GM20431 (cell line): ENCODE measurements at regions not wholly inside any gene's neighbourhood (a gene's known extent, or its start where the extent isn't known, plus 50 kb on each side); places are given as distances from the start of the nearest gene placed in this dataset.

Experiments
- in situ Hi-C: fragments of 300-500 bp; cut with MseI, MboI; formaldehyde crosslinking; loops from one replicate; pipeline ENCODE4 v1.15.0; 2020; ENCODE audit warnings: low sequenced_read_pairs; ENCODE audit not compliant: unreplicated experiment

DNA sequence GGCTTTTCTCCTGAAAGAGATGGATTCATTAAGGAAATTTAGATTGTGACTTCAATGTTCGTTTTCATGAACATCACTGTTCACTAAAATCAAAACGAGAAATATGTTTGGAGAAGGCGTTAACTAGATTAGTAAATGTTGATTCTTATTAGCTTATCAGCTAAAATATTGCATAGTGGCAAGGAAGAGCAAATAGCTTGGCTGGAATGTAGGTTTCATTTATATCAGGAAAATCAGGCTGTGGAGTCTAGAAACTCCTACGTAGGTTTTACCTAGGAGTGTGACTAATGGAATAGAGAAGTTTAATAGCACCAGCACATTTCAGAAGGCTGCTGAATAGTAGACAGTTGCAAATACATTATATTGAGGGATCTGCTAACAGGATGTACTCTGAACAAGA is 344.9 kb downstream of the LIG4 start:
- in situ Hi-C loops = no loop called here

DNA sequence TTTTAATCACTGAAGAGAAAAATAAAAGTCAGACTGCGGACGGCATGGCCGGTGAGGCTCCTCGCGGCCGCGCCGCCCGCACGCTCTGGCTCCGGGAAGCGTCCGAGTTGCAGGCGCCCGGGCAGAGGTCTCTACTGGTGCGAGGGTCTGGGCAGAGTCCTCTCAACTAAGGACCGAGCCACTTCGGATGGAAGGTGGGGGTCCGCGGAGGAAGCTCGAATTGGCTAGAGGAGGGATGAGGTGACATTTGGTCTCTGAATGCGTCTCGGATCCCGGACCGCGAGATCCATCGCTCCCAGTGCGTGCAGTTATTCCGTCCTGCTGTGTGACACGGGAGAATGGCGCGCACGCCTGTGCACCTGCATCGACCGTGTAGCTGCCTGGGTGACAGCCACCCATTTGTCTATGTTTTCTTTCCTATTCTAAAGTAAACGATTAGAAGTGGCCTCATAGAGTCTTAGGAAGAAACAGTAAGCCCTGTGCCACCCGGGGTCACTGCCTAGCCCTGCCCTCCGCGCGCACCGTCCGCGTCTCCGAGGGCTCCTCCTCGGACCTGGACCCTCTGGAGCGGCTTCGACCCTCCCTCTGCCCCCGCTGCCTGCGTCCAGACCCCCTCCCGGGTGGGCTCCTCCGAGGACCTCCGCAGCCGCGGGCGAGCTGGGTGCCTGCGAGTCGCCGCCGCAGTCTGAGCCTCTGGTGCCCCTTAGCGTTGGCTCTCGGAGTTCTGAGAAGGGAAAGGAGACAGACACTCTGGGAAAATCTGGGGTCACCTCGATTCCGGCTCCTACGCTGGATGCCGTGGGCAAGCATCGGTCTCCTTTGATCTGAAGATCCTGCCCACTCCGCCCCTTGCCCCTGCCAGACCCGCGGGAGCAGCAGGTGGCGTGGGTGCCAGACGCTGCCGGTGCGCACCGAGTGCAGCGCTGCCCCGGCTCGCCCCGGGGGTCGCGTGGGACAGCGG is 347.4 kb downstream of the LIG4 start:
- in situ Hi-C loops = no loop called here

DNA sequence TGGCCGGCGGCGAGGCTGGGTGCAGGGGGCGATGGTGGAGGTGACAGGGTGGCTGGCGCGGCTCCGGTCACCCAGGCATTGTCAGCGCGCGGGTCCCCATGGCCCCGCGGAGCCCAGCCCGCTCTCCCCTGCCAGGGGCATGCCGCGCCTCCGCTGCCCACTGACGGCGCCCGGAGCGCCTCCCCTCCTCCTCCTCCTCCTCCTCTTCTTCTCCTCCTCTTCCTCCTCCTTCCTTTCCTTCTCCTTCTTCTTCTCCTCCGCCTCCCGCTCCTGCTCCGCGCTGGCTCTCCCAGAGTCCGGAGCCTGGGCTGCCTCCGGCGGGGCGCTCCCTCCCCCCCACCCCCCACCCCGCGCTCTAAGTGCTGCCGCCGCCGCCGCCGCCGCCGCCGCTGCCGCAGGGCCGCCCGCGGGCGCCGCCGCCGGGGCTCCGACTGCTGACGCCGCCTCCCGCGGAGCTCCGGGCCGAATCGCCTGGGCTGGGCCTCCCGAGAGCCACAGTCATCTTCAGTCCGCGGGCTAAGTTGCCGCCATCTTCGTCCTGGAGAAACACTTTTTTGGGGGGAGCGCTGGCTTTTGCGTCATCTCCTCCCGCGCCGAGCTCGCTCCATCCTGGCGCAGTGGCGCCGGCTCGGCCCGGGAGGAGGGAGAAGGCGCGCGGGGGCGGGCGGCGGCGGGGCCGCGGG is 348.3 kb downstream of the LIG4 start:
- in situ Hi-C loops = no loop called here

GRCh38 chr13:107866032-107866940 is 349.1 kb downstream of the LIG4 start:
- in situ Hi-C loops = no loop called here

DNA sequence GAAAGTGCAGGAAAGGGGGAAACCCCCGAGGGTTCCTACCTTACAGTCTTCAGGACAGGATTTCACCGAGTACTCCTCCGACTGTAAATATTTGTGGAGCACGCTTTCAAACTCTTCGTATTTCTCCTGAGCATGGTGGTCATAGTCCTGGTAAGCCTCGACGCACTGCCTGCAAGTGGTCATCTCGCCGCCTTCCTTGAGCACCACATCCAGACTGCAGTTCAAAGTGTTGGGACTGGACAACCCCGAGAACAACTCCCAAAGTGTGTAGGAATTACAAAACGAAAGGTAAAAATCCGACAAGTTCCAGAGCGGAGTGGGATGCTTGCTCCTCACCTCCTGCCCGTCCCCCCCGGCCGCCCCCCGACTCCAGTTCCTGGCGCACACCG is 349.7 kb downstream of the LIG4 start:
- in situ Hi-C loops = no loop called here

GRCh38 chr13:107865318-107865575 is 350.1 kb downstream of the LIG4 start:
- in situ Hi-C loops = no loop called here

DNA sequence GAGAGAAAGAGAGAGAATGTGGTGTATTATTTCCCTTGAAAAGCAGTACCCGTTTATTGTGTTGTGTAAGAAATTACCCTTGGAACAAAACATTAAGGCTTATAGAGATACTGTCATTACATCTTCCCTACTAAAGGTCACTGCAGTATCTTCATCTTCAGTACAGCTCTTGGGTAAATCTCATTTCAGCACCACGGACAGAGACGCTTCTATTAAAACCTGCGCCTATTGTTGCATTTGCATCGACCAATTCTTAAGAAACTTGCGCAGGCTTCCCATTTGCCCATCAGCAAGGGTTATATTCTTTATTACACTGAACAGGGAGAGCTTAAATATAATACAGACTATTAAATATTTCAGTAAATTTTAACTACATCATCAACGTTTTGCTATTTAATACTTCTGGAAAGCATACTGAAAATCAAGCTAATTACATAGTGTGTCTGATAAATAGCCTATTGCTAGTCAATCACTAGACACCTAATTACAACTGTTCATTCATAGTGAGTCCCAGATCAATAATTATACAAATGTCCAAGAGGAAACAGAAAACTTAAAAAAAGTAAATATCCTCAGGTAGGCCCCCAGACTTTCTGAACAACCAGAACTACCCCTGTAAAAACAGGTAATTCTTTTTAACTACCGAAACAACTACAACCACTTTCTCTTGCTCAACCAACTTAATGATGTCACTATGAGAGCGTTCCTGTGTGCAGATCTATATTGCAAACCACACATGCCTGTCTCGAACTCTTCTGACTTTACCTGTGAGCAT is 350.6 kb downstream of the LIG4 start:
- in situ Hi-C loops = no loop called here

GRCh38 chr13:107860284-107860683 is 355.1 kb downstream of the LIG4 start:
- in situ Hi-C loops = no loop called here

DNA sequence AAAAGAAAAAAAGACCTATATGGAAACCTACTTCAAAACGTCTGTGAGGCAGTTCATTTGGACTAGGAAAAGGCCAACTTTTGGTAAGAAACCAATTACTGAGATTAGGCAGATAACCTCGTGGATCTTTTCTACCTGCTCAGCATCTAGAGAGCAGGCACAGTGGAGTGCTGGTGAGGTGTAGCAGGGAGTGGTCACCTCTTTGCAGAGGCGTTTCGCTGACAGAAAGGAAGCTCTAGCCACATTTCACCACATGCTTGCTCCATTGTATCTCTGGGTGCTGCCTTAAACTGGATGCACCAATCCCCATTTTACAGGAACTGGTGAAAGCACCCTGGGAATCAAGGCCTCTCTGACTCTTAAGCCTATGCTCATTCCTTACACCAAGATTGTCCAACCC is 360.5 kb downstream of the LIG4 start:
- in situ Hi-C loops = no loop called here

DNA sequence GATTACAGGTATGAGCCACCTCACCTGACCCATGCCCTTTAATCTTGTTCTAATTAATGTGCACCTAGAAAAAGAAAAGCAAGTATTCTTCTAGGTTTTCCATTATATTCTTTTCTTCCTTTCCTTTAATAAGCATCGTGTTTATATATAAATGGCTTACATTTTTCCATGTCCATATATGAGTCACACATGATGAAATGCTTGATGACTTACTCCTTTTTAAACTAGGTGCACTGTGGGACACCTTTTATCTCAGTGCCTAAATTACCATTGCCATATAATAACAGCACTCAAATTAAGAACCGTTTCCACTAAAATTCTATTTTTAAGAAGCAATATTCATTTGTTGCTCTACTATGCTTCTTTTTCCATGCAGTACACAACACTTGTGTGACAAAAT is 363.3 kb downstream of the LIG4 start:
- in situ Hi-C loops = no loop called here

DNA sequence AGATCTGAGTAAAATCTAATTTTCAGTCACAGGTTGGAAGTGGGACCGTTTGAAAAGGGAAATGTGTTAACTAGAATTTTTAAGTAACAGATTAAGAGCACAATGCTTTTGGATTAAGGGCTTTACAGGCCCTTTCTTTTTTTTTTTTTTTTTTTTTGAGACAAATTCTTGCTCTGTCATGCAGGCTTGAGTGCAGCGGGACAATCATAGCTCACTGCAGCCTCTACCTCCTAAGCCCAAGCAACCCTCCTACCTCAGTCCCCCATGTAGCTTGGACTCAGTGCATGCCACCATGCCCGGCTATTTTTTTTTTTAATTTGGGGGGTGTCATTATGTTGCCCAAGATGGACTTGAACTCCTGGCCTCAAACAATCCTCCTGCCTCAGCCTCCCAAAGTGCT is 363.7 kb downstream of the LIG4 start:
- in situ Hi-C loops = no loop called here

- in situ Hi-C loops = no loop called here
Measured at GRCh38 chr13:107847406-107847805, 367.9 kb downstream of the LIG4 start.

DNA sequence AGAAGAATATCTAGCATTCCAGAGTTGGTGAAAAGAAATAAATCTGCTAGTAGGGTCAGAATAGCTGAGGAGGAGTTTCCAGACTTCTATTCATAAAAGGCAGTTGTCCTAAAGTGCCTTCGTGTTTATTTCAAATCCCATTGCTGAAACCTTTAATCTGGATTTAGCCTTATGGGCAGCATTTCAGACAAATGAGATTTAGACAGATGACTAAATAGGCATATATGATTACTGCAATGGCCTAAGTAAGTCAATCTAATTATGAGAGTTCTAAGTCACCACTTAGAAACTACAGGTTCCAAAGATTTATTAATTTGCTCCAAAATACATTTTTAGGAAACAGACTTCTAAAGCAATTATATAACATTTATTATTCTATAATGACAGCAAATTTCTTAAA is 368.7 kb downstream of the LIG4 start:
- in situ Hi-C loops = no loop called here

GRCh38 chr13:107845911-107846310 is 369.4 kb downstream of the LIG4 start:
- in situ Hi-C loops = no loop called here

GRCh38 chr13:107843681-107844080 is 371.7 kb downstream of the LIG4 start:
- in situ Hi-C loops = no loop called here

DNA sequence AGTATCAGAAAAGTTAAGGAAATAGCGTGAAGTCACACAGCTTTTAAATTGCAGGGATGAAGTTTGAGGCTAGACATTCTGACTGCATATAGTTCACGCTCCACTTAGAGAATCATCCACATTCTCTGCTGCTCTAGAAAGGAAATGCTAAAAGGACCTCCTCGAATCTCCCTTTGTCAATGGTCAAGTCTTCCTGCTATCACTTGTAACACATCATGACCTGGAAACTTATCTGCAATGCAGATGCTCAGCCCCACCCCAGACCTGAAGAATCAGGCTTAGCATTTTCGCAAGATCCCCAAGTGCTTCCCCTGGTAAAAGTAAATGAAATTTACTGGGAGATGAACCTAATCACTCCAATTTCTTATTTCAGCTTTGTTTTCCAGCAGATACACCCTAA is 372.1 kb downstream of the LIG4 start:
- in situ Hi-C loops = no loop called here

- in situ Hi-C loops = no loop called here
Measured at GRCh38 chr13:107842562-107843180, 372.7 kb downstream of the LIG4 start.

DNA sequence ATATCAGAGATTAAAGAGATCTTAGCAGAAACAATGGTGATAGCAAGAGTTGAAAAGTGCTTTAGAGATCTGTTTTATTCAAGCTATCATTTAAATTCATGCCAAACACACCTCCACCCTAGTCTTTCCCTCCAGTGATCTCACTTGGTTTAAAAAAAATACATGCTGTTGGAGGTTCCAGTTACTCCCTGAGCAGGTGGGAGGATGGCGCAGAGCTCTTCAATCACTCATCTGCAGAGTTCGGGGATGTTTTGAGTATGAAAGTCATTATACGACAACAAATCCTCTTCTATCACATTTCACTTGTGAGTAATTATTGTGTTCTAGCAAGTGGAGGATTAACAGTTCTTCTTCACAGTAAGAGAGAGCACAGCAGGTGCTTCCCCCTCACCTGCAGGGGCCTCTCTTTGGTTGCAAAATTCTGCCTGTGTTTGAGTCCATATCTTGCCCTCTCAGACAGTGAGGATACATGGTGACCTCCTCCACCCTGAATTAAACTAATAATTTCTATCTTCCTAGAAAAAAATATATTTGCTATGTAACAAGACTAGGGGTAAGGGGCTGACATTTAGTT is 376.7 kb downstream of the LIG4 start:
- in situ Hi-C loops = no loop called here

DNA sequence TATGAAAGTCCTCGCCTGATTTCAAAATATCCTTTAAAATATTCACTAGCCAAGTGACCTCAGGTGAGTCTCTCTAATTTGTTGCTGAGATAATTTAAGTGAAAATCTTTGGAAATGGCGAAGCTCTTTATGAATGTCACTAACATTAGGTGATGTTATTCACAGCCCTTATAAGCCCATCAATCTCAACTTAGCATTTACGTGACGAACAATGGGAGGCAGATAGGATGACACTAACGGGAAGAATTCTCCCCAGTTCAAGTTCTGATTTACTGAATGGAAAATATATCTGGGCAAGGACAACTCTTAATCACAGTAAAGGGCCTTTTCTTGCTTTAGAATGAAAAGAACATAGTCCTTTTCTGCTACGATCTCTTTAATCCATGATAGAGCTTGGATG is 378.7 kb downstream of the LIG4 start:
- in situ Hi-C loops = no loop called here
